BE2C (cell line): ENCODE measurements at regions not wholly inside any gene's neighbourhood (a gene's known extent, or its start where the extent isn't known, plus 50 kb on each side); places are given as distances from the start of the nearest gene placed in this dataset.

Experiments
- DNase-seq: peaks from one replicate; pipeline ENCODE4 v3.0.0-alpha.2; 2020
- H3K27me3 ChIP-seq: fragments of 250-450 bp; sonication (Bioruptor Pico); 2 replicates; pipeline ENCODE4 v1.5.1; 2020; ENCODE audit warnings: mild to moderate bottlenecking
- H3K36me3 ChIP-seq: fragments of 250-450 bp; sonication (Bioruptor Pico); 2 replicates; pipeline ENCODE4 v1.5.1; 2020; ENCODE audit warnings: mild to moderate bottlenecking
- H3K4me1 ChIP-seq: fragments of 250-450 bp; sonication (Bioruptor Pico); 2 replicates; pipeline ENCODE4 v1.5.1; 2020
- H3K4me3 ChIP-seq: 2 replicates; pipeline ENCODE4 v1.5.1; 2011; ENCODE audit warnings: low read depth, low read length
- H3K9me3 ChIP-seq: fragments of 250-450 bp; sonication (Bioruptor Pico); 2 replicates; pipeline ENCODE4 v1.5.1; 2020
- TF ChIP-seq, protein P1 (sequence below): IDR thresholded peaks from 2 replicates; pipeline ENCODE4 v1.5.1; 2012; ENCODE audit warnings: mild to moderate bottlenecking, low read depth, low read length

GRCh38 chr14:104388541-104389325 is 190.8 kb upstream of the C14orf180 start:
- Histone ChIP-seq H3K36me3 (no peaks in the 10 kb centered on the region), H3K9me3 (no peaks in the 10 kb centered on the region), H3K4me1 (peaks cover 14% of the 10 kb centered on the region), H3K4me3 (no peak overlapping the region), H3K27me3 (no peaks in the 10 kb centered on the region)
- DNase-seq: no peak
- TF ChIP-seq, protein P1, sequence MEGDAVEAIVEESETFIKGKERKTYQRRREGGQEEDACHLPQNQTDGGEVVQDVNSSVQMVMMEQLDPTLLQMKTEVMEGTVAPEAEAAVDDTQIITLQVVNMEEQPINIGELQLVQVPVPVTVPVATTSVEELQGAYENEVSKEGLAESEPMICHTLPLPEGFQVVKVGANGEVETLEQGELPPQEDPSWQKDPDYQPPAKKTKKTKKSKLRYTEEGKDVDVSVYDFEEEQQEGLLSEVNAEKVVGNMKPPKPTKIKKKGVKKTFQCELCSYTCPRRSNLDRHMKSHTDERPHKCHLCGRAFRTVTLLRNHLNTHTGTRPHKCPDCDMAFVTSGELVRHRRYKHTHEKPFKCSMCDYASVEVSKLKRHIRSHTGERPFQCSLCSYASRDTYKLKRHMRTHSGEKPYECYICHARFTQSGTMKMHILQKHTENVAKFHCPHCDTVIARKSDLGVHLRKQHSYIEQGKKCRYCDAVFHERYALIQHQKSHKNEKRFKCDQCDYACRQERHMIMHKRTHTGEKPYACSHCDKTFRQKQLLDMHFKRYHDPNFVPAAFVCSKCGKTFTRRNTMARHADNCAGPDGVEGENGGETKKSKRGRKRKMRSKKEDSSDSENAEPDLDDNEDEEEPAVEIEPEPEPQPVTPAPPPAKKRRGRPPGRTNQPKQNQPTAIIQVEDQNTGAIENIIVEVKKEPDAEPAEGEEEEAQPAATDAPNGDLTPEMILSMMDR: no peak

DNA sequence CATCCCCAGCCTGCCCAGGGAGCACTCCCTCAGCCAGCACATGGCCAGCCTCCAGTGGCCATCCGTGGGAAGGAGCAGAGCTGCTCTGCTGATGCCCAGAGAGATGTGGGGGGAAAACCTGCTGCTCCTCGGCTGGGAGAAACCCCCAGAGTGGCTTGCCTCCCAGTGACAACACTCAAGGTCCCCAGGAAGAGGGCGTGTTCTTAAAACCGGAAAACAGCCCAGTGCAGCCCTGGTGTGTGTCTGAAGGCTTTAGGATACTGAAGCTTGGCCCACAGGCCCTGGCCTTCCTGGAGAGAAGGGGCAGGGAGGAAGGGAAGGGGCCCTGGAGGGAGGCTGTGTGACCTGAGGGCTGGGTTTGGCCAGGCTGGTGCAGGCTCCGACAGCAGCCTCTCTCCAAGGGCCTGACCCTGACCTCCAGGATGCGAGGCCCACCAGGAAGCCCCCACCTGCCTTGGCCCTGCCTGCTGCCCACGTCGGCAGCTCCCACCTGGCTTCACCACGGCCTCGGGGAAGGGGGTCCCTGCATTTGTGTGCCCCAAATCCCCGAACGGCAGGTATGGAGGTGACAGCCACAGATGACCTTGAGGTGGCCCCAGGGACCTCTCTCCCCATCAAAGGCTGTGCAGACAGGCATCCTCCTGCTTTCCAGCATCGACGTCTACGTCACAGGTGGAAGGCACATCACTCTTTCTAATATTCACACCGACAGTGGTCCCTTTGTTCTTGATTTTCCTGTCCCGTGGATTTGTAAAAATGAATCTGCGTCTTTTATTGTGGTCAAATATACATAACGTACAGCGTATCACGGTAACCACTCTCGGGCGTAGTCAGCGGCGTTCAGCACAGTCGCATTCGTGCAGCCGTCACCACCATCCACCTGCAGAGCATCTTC is 190.0 kb upstream of the C14orf180 start:
- DNase-seq: no peak
- H3K36me3 ChIP-seq: no peaks in the 10 kb centered on the region
- H3K9me3 ChIP-seq: no peaks in the 10 kb centered on the region
- H3K4me1 ChIP-seq: peaks cover 11% of the 10 kb centered on the region
- no peak overlapping the region for H3K4me3 ChIP-seq
- no peaks in the 10 kb centered on the region for H3K27me3 ChIP-seq
- TF ChIP-seq, protein P1: no peak

DNA sequence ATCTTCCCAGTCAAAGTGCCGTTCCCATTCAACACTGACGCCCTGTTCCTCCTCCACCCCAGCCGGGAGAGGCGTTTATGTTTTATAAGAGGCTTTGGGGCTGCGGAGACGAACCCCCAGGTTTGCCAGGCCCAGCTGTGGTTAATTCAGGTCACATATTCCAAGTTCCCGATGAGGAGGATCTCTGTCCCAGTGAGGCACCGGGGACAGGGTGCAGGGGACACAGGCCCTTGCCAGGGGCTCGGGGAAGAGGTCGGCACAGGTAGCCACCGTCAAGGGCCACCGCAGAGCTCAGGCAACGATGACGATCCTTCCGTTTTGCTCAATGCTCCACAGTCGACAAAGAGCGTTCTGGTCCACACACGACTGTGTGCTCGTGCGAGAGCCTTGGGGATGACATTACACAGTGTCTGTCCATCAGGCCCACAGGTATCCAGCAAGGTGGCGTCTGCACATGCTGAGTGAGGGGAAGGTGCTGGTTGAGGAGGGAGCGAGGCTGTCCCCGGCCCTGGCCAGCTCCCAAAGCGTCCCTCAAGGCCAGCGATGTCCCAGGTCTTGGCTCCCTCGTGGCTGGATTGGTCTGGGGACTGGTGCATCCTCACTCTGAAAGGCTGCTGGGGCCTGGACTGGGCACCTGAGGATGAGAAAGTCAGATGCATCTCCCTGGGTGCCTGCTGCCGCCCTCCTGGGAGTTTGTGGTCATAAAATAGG is 189.2 kb upstream of the C14orf180 start:
- TF ChIP-seq, protein P1: no peak
- no peaks in the 10 kb centered on the region for H3K9me3 ChIP-seq
- no peak overlapping the region for H3K4me3 ChIP-seq
- no peaks in the 10 kb centered on the region for H3K36me3 ChIP-seq
- H3K4me1 ChIP-seq: peaks cover 15% of the 10 kb centered on the region
- H3K27me3 ChIP-seq: no peaks in the 10 kb centered on the region
- DNase-seq: no peak

GRCh38 chr14:104390941-104391901 is 188.3 kb upstream of the C14orf180 start:
- H3K27me3 ChIP-seq: no peaks in the 10 kb centered on the region
- DNase-seq: no peak
- H3K4me1 ChIP-seq: peaks cover 15% of the 10 kb centered on the region
- H3K4me3 ChIP-seq: no peak overlapping the region
- H3K36me3 ChIP-seq: no peaks in the 10 kb centered on the region
- H3K9me3 ChIP-seq: no peaks in the 10 kb centered on the region
- TF ChIP-seq, protein P1: no peak

GRCh38 chr14:104392001-104392395 is 187.6 kb upstream of the C14orf180 start:
- Histone ChIP-seq H3K9me3 (no peaks in the 10 kb centered on the region), H3K4me3 (no peak overlapping the region), H3K27me3 (no peaks in the 10 kb centered on the region), H3K36me3 (no peaks in the 10 kb centered on the region), H3K4me1 (peaks cover 15% of the 10 kb centered on the region)
- no peak for DNase-seq
- TF ChIP-seq, protein P1: no peak
